ENCODE measurements at regions not wholly inside any gene's neighbourhood (a gene's known extent, or its start where the extent isn't known, plus 50 kb on each side); places are given as distances from the start of the nearest gene placed in this dataset.

- Histone ChIP-seq H3K27ac (ENCODE audit: low read length) (no peak overlapping the region), H3K4me1 (ENCODE audit: control insufficient read depth, insufficient read depth, low read length) (no peaks in the 10 kb centered on the region), H3K27me3 (ENCODE audit: control insufficient read depth, insufficient read depth, low read length) (no peaks in the 10 kb centered on the region), H3K4me3 (ENCODE audit: low read length) (no peak overlapping the region), H3K36me3 (ENCODE audit: control insufficient read depth, insufficient read depth, low read length) (no peaks in the 10 kb centered on the region), H3K9me3 (ENCODE audit: control insufficient read depth, insufficient read depth, low read length) (no peaks in the 10 kb centered on the region)
- DNase-seq (no peak), ATAC-seq (no peak)
- no peak for TF ChIP-seq CTCF (IDR thresholded peaks at IDR 0.05)
- H3K4me3 Mint-ChIP-seq = no peak overlapping the region
- H3K36me3 Mint-ChIP-seq = no peaks in the 10 kb centered on the region
- no peaks in the 10 kb centered on the region for H3K4me1 Mint-ChIP-seq
- no peaks in the 10 kb centered on the region for H3K27me3 Mint-ChIP-seq (ENCODE audit: low read depth in 2 of 2)
- intact Hi-C loops (cut with micrococcal nuclease) = no loop called here
- H3K27ac Mint-ChIP-seq = no peak overlapping the region
- peaks cover 0 to 2% of the 10 kb centered on the region in 2 donors for H3K9me3 Mint-ChIP-seq
Observed at GRCh38 chr10:36712695-36713094, 412.7 kb upstream of the ANKRD30A start.

GRCh38 chr10:36711361-36711760 lies 414.0 kb upstream of the ANKRD30A start:
- Mint-ChIP-seq H3K4me3 (no peak overlapping the region), H3K27ac (no peak overlapping the region), H3K27me3 (ENCODE audit: low read depth in 2 of 2) (no peaks in the 10 kb centered on the region)

GRCh38 chr10:36704124-36704523 lies 421.3 kb upstream of the ANKRD30A start:
- no peak for TF ChIP-seq CTCF (IDR thresholded peaks at IDR 0.05)

More at GRCh38 chr10:36711361-36711760, 414.0 kb upstream of the ANKRD30A start:
- Histone ChIP-seq H3K9me3 (ENCODE audit: control insufficient read depth, insufficient read depth, low read length) (no peaks in the 10 kb centered on the region), H3K4me1 (ENCODE audit: control insufficient read depth, insufficient read depth, low read length) (no peaks in the 10 kb centered on the region), H3K36me3 (ENCODE audit: control insufficient read depth, insufficient read depth, low read length) (no peaks in the 10 kb centered on the region), H3K4me3 (ENCODE audit: low read length) (no peak overlapping the region), H3K27me3 (ENCODE audit: control insufficient read depth, insufficient read depth, low read length) (no peaks in the 10 kb centered on the region), H3K27ac (ENCODE audit: low read length) (no peak overlapping the region)
- 100% methylated on average over 3 of the region's 4 CpGs for WGBS (ENCODE audit: insufficient coverage)
- intact Hi-C loops (cut with micrococcal nuclease) = no loop called here
- no peaks in the 10 kb centered on the region for H3K4me1 Mint-ChIP-seq
- TF ChIP-seq CTCF (IDR thresholded peaks at IDR 0.05) = no peak
- no peaks in the 10 kb centered on the region for H3K36me3 Mint-ChIP-seq
- no peaks in the 10 kb centered on the region for H3K9me3 Mint-ChIP-seq
- no peak for ATAC-seq
- DNase-seq = no peak

GRCh38 chr10:36703179-36703578 lies 422.2 kb upstream of the ANKRD30A start:
- Histone ChIP-seq H3K4me3 (ENCODE audit: low read length) (no peak overlapping the region), H3K9me3 (ENCODE audit: control insufficient read depth, insufficient read depth, low read length) (no peaks in the 10 kb centered on the region), H3K27me3 (ENCODE audit: control insufficient read depth, insufficient read depth, low read length) (no peaks in the 10 kb centered on the region), H3K4me1 (ENCODE audit: control insufficient read depth, insufficient read depth, low read length) (no peaks in the 10 kb centered on the region), H3K36me3 (ENCODE audit: control insufficient read depth, insufficient read depth, low read length) (no peaks in the 10 kb centered on the region), H3K27ac (ENCODE audit: low read length) (no peak overlapping the region)
- Mint-ChIP-seq H3K4me1 (no peaks in the 10 kb centered on the region), H3K9me3 (peaks cover 3 to 9% of the 10 kb centered on the region in 2 donors), H3K27ac (no peak overlapping the region), H3K27me3 (ENCODE audit: low read depth in 2 of 2) (no peaks in the 10 kb centered on the region), H3K36me3 (no peaks in the 10 kb centered on the region), H3K4me3 (no peak overlapping the region)
- DNase-seq (no peak), ATAC-seq (no peak)
- 73% methylated on average over 3 of the region's 3 CpGs for WGBS (ENCODE audit: insufficient coverage)
- intact Hi-C loops (cut with micrococcal nuclease) = no loop called here
- no peak for TF ChIP-seq CTCF (IDR thresholded peaks at IDR 0.05)

More at GRCh38 chr10:36704124-36704523, 421.3 kb upstream of the ANKRD30A start:
- no peaks in the 10 kb centered on the region for H3K36me3 ChIP-seq (ENCODE audit: control insufficient read depth, insufficient read depth, low read length)
- no CpG with 5 or more reads among the region's 2 CpGs for WGBS (ENCODE audit: insufficient coverage)
- no peaks in the 10 kb centered on the region for H3K4me1 Mint-ChIP-seq
- intact Hi-C loops (cut with micrococcal nuclease) = no loop called here
- H3K4me3 Mint-ChIP-seq = no peak overlapping the region
- no peak overlapping the region for H3K27ac ChIP-seq (ENCODE audit: low read length)
- H3K9me3 Mint-ChIP-seq = peaks cover 0 to 4% of the 10 kb centered on the region in 2 donors
- no peaks in the 10 kb centered on the region for H3K36me3 Mint-ChIP-seq
- H3K27me3 Mint-ChIP-seq (ENCODE audit: low read depth in 2 of 2) = no peaks in the 10 kb centered on the region
- H3K27me3 ChIP-seq (ENCODE audit: control insufficient read depth, insufficient read depth, low read length) = no peaks in the 10 kb centered on the region
- no peaks in the 10 kb centered on the region for H3K4me1 ChIP-seq (ENCODE audit: control insufficient read depth, insufficient read depth, low read length)
- ATAC-seq (no peak), DNase-seq (no peak)
- H3K9me3 ChIP-seq (ENCODE audit: control insufficient read depth, insufficient read depth, low read length) = no peaks in the 10 kb centered on the region
- H3K27ac Mint-ChIP-seq = no peak overlapping the region
- no peak overlapping the region for H3K4me3 ChIP-seq (ENCODE audit: low read length)

All from natural killer cell (primary cell).